Right lung (tissue), 2 donors: ENCODE measurements at regions not wholly inside any gene's neighbourhood (a gene's known extent, or its start where the extent isn't known, plus 50 kb on each side); places are given as distances from the start of the nearest gene placed in this dataset.
A peak's percentile ranks its signal among the peaks of the same experiment; 100 is the strongest.
"Not testable (repeated sequence)": the region's sequence is repeated elsewhere in the genome, so short reads cannot be mapped to it uniquely, and the experiment has no call there.

Experiments
- DNase-seq, 2 donors: peaks; one replicate each; pipeline ENCODE4 v3.0.0-alpha.2; 2013

DNA sequence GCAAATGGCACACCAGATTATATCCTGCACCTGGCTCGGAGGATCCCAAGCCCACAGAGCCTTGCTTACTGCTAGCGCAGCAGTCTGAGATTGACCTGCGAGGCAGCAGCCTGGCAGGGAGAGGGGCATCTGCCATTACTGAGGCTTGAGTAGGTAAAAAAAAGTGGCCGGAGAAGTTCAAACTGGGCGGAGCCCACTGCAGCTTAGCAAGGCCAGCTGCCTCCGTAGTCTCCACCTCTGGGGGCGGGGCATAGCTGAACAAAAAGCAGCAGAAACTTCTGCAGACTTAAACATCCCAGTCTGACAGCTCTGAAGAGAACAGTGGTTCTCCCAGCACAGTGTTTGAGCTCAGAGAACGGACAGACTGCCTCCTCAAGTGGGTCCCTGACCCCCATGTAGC is 85.4 kb upstream of the TMEM170B start:
- DNase-seq: not testable (repeated sequence)

DNA sequence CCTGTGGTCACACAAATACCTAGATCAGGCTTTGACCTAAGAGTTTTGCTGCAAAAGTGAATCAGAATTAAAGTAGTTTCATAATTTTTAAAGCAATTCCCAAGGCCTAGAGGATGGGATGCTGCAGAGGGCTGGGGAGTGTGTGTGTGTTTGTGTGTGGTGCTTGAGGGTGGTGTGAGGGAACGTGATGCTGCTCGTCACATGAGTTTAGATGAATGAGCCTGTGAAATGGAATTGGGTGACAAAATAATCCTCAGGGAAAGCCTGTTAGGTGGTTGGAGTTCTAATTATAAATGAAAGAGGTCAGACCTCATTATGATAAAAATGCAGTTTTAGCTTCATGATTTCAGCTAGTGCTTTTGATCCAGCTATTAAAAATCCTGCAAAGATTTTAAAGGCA is 87.5 kb upstream of the TMEM170B start:
- DNase-seq: no peak

DNA sequence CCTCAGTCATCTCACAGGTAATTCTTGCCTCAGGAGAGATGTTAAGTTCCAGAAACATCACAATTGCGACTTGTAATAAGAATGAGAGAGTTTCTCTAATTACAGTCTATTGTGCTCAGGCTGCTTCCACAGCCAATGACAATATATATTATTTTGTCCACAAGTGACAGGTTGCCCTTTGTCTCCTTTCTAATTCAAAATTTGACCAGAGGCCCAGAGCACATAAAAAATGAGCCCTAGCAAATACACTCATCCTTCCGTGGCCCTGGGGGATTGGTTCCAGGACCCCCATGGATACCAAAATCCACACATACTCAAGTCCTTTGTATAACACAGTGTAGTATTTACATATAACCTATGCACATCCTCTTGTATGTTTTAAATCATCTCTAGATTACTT is 88.1 kb upstream of the TMEM170B start:
- no peak for DNase-seq

DNA sequence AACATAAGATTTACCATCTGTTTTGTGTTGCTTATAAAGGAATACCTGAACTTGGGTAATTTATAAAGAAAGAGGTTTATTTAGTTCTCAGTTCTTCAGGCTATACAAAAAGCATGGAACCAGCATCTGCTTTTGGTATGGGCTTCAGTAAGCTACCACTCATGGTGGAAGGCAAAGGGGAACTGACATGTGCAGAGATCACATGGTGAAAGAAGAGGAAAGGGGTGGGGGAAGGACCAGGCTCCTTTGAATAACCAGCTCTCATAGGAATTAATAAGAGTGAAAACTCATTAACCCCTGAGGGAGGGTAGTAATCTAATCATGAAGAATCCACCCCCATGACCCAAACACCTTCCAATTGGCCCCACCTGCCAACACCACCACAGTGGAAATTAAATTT is 89.5 kb upstream of the TMEM170B start:
- DNase-seq: no peak

DNA sequence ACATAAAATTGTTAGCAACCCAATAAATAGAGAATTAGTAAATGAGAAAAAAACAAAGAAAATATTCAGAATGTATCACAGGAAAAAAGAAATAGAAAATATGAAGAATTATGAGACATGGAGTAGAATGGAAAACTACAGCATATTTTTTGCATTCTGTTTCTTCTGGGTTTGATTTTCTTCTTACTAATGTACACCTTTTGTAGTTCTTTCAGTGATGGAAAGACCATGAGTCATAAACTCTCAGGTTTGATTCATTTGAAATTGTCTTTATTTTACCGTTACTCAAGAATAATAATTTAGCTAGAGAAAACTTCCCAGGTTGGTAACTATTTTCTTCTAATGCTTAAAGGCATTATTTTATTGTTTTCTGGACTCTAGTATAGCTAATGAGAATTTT is 90.3 kb upstream of the TMEM170B start:
- DNase-seq: no peak

DNA sequence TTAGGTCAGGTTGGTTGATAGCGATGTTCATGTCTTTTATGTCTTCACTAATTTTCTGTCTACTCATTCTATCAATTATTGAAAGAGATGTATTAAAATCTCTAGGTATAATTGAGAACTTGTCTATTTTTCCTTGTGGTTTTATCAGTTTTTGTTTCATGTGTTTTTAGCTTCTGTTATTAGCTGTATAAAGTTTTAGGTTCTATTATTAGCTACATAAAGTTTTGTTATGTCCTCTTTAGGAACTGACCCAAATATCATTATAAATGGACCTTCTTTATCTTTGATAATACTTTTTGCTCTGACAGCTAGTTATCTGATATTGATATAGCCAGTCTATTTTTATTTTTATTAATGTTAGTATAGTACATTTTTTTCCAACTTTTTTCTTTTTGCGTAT is 92.4 kb upstream of the TMEM170B start:
- no peak for DNase-seq

DNA sequence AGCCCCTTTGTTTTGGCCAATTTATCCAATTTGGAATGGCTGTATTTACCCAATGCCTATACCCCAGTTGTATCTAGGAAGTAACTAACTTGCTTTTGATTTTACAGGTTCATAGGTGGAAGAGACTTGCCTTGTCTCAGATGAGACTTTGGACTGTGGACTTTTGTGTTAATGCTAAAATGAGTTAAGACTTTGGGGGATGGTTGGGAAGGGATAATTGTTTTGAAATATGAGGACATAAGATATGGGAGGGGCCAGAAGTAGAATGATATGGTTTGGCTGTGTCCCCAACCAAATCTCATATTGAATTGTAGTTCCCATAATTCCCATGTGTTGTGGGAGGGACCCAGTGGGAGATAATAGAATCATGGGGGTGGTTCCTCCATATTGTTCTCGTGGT is 94.4 kb upstream of the TMEM170B start:
- not testable (repeated sequence) for DNase-seq

DNA sequence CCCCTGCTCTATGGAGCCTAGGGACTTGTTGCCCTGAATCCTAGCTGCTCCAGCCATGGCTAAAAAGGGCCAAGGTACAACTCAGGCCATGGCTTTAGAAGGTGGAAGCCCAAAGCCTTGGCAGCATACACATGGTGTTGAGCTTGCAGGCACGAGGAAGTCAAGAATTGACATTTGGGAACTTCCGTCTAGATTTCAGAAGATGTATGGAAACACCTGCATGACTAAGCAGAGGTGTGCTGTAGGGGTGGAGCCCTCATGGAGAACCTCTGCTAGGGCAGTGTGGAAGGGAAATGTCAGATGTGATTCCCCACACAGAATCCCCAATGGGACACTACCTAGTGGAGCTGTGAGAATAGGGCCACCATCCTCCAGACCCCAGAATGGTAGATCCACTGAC is 95.1 kb upstream of the TMEM170B start:
- DNase-seq: no peak

DNA sequence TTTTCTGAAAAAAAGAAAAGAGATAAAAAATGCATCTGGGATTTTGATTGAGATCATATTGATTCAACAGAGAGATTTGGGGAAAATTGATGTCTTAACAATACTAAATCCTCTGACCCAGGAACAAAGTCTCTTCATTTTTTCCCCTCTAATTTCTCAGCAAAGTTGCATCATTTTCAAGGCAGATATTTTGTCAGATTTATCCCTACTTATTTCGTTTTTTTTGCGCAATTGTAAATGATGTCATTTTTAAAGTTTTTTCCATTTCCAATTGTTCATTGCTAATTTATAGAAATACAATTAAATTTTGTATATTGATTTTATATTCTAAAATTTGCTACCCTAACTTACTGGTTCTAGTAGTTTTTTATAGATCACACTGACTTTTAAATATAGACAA is 97.7 kb upstream of the TMEM170B start:
- no peak for DNase-seq

DNA sequence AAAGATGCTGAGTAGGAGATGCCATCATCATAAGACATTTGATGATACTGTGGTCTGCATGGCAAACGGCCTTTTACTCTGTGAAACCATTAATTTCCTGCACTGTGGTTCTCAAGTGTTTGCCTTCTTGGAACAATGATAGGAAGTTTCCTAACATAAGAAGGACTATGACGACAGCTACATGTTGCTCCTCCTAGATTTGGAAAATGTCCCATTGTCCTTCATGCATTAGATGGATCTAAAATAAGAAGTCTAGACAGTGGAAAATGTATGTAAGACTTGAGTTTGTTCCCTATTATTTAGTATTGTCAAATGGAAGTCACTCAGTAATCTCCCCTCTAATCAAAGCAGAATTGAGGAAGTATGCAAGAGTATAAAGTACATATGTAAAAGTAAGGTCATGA is 98.5 kb upstream of the TMEM170B start:
- no peak for DNase-seq

DNA sequence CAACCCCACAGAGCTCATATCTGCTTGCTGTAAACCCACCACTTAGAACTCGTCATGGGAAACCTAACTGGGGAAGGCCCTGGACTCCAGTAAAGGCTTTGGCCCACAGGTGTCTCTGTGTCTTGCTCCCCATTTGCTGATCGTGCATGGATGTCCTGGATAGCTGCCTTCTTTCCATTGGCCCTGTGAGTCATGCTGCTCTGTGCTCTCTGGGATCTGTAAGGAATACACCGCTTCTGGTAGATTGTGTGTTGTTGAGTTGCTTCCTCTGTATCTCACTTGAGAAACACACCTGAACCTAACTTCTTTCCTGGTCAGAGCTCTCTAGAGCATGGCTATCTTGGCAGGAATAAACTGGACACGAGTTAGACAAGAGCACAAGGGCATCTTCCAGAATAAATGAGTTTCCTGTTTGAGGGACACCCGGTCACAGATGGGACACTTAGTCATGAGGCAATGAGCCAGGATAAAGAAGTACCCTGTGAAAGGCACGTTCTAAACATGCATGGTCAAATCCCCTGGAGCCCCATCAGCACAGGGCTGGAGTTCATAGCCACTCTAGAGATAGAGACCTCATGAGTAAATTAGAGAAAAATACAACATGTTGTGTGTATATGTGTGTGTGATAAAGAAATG is 99.6 kb upstream of the TMEM170B start:
- DNase-seq: no peak

DNA sequence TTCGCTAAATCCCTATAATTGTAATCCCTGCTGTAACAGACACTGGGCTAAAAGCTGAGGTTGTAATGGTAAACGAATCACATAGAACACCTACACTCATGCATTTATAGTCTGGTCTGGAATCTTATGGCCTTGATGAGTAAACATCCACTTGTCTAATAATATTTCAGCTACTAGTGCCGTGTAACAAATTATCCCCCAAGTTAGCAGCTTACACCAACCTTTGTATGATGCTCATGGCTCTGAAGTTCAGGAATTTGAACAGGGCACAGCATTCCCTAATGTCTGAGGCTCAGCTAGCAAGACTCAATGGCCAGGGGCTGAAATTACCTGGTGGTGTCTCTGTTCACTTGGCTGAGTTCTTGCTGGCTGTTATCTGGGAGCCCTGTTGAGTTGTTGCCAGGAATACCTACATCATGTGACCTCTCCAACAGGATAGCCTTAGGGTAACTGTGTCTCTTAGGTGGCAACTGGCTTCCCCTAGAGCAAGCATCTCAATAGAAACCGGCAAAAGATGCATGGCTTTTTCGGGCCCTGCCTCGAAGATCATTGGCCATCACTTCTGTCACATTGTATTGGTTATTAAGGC is 100.9 kb upstream of the TMEM170B start:
- DNase-seq: no peak

DNA sequence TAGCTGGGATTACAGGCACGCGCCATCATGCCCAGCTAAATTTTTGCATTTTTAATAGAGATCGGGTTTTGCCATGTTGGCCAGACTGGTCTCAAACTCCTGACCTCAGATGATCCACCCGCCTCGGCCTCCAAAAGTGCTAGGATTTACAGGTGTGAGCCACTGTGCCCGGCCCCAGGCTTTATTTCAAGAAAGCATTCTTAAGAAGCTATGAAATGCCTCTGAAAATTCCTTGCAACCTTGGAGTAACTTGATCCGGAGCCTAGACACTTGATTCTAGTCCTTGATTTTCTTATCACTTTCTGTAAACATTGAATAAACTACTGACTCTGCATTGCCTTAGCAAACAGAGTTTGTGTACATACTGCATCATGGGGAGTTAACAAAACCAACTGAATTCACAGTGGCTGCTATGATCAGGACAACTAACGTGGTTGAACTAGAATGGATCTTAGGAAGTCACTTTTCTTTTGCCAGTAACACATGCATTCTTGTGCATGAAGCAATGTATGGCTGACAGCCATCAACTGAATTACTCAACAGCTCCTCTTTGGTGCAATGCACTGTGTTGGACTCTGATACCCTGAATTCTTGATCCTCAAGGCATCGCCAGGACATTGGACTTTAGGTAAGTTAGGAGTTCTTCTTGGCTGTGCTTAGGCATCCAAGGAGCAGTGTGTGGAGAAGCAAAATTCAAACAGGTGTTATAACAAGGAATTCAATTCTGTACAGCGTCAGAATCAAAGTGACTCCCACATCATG is 102.8 kb upstream of the TMEM170B start:
- DNase-seq: peak; percentile 69 to 76

DNA sequence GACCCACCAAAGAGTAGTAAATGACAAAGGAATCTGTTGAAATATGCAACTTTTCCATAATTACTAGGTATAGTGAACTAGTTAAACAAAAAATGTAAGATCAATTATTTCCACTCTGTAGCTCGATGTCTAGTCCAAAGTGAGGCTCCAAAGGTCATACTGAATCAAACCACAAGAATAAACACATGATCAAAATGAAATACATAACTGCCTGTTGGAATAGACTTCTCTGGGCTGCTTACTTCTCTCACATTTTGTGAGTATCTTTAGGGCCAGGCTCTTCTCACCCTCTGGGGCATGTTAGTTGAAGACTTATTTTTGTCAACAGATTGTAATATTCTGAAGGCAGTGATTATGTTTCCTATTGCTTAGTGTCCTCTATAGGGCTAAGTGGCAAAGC is 103.7 kb upstream of the TMEM170B start:
- no peak for DNase-seq

DNA sequence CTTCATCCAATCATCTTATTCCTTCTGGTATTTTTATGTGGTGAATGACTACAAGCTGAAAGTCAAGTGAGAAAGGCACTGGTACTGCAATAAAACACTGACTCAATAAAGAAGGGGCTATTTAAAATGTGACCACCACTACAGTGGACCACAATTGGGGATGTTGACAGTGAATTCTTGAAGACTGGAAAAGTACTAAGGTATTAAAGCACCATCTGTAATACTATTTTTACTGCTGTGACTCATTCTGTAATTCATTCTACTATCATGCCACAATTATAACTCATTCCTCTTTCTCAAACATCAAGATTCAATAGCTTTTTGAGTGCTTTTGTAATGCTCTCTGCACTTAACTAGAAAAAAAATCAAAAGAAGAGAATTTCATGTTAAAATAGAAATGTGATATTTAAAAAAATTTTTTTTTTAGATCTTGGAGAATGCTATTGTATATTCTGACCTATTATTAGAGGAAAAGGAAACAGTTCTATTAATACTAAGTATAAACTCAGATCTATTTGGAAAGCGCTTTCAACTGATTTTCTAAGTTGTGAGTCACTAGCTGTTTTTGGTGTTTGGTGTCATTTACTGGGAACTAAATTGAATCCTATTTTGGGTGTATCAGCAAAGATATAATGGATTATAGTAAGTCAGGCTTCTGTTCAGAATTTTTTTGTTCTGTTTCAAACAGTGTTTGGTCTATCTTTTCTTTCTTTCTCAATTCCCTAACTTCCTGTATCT is 104.7 kb upstream of the TMEM170B start:
- no peak for DNase-seq

DNA sequence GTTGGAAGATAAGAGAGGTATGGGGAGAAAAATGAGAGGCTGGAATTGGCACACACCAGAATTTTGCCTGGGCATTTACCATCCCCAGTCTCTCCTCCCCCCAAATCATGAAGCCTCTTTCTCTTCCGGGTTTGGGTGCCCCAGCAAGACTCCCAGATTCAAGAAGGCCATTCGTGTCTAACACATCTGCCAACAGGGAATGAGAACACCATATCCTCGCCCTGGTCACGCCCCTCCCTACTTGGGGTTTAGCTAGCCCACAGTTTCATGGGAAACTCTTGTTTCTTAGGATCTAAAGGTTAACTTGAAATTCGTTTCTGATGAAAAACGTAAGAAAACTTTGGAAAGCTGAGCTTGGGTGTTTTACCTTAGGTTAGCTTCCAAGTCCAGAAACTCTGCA is 105.5 kb upstream of the TMEM170B start:
- no peak for DNase-seq

DNA sequence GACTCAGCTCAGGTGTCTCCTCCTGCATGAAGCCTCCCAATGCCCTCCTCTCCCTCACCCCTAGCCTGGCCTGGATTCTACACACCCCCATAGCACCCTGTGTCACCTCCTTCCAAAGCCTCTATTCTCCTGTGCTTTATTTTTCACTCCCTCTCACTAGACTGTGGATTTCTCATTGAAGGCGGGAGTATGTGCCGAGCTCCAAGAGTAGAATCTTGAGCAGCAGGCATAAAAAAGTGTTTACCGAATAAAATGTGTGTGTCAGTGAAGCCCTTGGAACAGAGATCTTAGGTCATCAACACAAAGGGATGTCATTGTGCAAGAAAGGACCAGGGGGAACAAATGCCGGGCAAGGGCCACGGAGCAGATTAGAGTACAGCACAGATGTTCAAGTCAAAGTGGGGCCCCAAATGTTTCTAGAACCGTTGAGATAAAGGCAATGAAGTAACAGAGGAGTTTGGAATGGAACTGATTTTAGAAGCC is 106.1 kb upstream of the TMEM170B start:
- DNase-seq: no peak

DNA sequence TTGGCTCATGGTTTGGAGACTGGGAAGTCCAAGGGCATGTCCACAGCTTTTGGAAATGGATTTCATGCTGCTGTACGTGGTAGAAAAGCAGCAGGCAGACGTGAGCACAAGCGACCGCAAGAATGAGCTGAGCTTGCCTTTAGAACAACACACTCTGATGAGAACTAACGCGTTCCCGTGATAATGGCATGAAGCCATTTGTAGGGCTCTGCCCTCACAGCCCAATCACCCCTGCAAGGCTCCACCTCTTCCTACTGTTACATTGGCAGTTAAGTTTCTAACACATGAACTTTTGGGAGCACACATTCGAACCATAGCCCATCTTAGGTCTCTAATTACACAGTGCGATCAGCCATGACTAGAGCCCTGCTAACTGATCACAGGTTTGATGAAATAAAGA is 107.5 kb upstream of the TMEM170B start:
- no peak for DNase-seq

DNA sequence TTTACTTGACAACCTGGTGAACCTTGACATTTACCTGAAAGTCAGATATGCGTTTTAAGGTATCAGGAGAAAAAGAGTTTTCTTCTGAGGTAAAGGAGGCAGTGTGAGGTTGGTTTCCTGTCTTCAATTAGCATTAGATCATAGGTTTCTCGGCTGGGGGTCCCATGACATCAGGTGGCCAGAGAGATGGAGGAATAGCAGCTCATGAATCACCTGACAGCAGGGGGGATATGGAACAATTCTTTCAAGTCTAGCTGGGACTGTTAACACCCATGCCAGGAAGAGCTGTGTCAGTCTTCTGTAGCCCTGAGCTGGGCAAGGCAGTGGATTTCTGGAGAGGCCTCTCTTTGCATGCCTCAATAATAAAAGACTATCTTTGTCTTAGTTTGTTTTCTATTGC is 108.0 kb upstream of the TMEM170B start:
- DNase-seq: no peak

DNA sequence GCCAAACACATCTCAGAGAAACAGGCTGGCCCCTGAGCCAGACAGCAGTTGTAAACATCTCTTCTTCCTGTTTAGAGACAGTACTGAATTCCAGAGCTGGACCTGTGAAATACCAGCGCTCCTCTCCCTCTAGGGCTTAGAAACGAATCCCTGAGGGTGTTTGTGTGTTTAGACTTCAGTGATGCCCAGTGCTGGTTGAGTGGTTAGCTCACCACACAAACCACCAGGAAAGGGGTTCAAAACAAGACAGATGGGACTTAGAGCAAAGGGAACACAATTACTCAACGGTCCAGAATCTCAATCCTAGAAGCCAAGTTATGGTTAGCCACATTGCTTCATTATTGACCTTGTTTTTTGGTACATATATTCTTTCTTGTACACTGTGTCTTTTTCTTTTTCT is 108.7 kb upstream of the TMEM170B start:
- DNase-seq: no peak

DNA sequence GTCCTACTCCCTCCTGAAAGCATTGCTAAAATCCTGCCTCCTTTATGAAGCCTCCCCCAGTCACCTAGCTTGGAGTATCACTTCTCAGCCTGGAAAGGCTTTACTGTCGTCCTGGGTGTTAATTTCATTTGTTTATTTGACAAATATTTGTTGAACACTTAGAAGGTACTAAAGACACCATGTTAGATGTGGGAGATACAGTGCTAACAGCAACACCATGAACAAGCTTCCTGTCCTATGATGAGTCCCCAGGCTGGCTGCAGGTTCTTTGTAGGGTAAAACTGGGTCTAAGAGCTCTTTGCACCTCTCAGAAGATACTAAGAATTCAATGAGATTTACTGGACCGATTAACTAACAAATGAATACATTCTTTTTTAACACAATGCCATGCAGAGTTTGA is 109.2 kb upstream of the TMEM170B start:
- no peak for DNase-seq

DNA sequence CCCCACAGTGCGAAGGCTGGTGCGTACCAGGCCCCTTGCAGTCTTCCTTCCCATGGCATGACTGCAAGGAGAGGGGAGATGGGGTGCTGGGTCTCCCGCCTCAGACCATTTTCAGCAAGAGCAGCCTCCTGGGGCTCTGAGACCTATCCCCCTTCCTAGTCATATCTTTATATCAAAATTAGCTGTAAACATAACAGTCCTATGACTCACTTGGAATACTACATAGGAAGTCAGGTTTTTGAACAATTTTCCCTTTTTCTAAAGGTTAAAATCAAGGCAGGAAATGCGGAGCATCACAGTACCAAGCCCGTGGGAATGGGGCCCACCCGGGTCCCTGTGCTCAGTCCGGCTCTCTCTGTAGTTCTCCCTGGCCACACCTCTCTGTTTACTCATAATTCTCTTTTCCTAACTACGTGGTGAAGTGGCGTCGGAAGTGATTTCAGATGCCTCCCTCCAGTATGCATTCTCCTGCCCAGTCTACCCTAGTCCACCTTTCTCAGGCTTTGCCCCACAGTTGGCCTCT is 109.8 kb upstream of the TMEM170B start:
- DNase-seq: no peak
